ENCODE measurements at regions not wholly inside any gene's neighbourhood (a gene's known extent, or its start where the extent isn't known, plus 50 kb on each side); places are given as distances from the start of the nearest gene placed in this dataset.

DNA sequence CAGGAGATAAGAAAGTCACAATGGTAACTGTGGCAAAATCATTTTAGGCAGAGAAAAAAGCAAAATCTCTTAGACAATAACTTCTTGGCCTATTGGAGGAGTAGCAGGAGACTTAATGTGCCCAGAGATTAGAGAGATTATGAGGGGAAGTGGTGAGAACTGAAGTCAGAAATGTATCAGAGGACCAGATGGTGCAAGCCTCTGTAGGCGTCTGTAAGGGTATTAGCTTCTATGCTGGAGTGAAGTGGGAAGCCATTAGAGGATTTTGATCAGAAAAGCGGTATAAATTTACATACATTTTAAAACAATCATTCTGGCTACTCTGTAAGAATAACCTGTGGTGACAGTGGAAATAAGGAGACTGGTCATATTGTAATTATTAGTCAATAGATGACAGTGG is 236.7 kb downstream of the FAT4 start:
- TF ChIP-seq, protein P1, sequence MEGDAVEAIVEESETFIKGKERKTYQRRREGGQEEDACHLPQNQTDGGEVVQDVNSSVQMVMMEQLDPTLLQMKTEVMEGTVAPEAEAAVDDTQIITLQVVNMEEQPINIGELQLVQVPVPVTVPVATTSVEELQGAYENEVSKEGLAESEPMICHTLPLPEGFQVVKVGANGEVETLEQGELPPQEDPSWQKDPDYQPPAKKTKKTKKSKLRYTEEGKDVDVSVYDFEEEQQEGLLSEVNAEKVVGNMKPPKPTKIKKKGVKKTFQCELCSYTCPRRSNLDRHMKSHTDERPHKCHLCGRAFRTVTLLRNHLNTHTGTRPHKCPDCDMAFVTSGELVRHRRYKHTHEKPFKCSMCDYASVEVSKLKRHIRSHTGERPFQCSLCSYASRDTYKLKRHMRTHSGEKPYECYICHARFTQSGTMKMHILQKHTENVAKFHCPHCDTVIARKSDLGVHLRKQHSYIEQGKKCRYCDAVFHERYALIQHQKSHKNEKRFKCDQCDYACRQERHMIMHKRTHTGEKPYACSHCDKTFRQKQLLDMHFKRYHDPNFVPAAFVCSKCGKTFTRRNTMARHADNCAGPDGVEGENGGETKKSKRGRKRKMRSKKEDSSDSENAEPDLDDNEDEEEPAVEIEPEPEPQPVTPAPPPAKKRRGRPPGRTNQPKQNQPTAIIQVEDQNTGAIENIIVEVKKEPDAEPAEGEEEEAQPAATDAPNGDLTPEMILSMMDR (IDR thresholded peaks at IDR 0.05): no peak
- TF ChIP-seq EP300 (IDR thresholded peaks at IDR 0.05): no peak
